H1 (cell line): ENCODE measurements at regions not wholly inside any gene's neighbourhood (a gene's known extent, or its start where the extent isn't known, plus 50 kb on each side); places are given as distances from the start of the nearest gene placed in this dataset.

Experiments
- CTCF ChIA-PET: fragments of 300-600 bp; sonication (Branson Sonifier 250); formaldehyde crosslinking; loops from one replicate; lab custom pipeline; 2021; ENCODE audit not compliant: partially characterized antibody; lab: Charles Lee
- POLR2A ChIA-PET: fragments of 300-600 bp; sonication (Branson Sonifier 250); formaldehyde crosslinking; loops from one replicate; lab custom pipeline; 2021; ENCODE audit warnings: inconsistent platforms; ENCODE audit not compliant: partially characterized antibody; lab: Charles Lee
- DNase-seq, 2 experiments: peaks; one replicate each; pipeline versions ENCODE4 v3.0.0 to v3.0.0-alpha.2; 2010 to 2022; ENCODE audit warnings: low spot score in 2 of 2, low read depth in 1 of 2, mixed read lengths in 1 of 2
- FAIRE-seq: peaks from 2 replicates; lab custom pipeline; 2011; peaks lifted over from hg19 to GRCh38; lab: Jason Lieb, UNC
- H2AFZ ChIP-seq: 2 replicates; pipeline ENCODE4 v1.8.1; 2012; ENCODE audit warnings: low read length, inconsistent platforms
- H2AK5ac ChIP-seq: 2 replicates; pipeline ENCODE4 v1.6.1; 2013; ENCODE audit warnings: low read depth, low read length
- H2BK120ac ChIP-seq: replicated peaks from 2 replicates; pipeline ENCODE3; 2013; ENCODE audit warnings: low read depth, low read length, inconsistent platforms
- H2BK12ac ChIP-seq: 2 replicates; pipeline ENCODE4 v1.6.1; 2013; ENCODE audit warnings: low read depth, low read length
- H2BK15ac ChIP-seq: 2 replicates; pipeline ENCODE4 v1.6.1; 2013; ENCODE audit warnings: low read length
- H2BK20ac ChIP-seq: 2 replicates; pipeline ENCODE4 v1.6.1; 2013; ENCODE audit warnings: low read length
- H2BK5ac ChIP-seq: 2 replicates; pipeline ENCODE4 v1.6.1; 2013; ENCODE audit warnings: low read depth, low read length
- H3K14ac ChIP-seq: 2 replicates; pipeline ENCODE4 v1.6.1; 2013; ENCODE audit warnings: inconsistent platforms; ENCODE audit not compliant: insufficient read length
- H3K18ac ChIP-seq: 2 replicates; pipeline ENCODE4 v1.6.1; 2013; ENCODE audit warnings: low read length; ENCODE audit errors: extremely low read depth
- H3K23ac ChIP-seq: 2 replicates; pipeline ENCODE4 v1.6.1; 2013; ENCODE audit warnings: inconsistent platforms; ENCODE audit not compliant: insufficient read length
- H3K23me2 ChIP-seq: 2 replicates; pipeline ENCODE4 v1.6.1; 2013; ENCODE audit warnings: low read depth, low read length
- H3K27ac ChIP-seq: 2 replicates; pipeline ENCODE4 v1.6.1; 2011; ENCODE audit warnings: low read depth, low read length, inconsistent platforms
- H3K27me3 ChIP-seq, 4 experiments: replicated peaks in 1 of 4; 1 replicate in 1 of 4; 2 replicates in 3 of 4; pipeline versions ENCODE4 v1.6.1 to v1.8.1; 2011 to 2013; ENCODE audit warnings: low read length in 3 of 4, mild to moderate bottlenecking in 3 of 4, inconsistent platforms in 2 of 4, mixed read lengths in 2 of 4, moderate library complexity in 1 of 4; ENCODE audit not compliant: control insufficient read depth in 3 of 4, insufficient read depth in 3 of 4; ENCODE audit errors: extremely low read depth in 1 of 4
- H3K36me3 ChIP-seq, 4 experiments: 2 replicates each; pipeline versions ENCODE4 v1.6.1 to v1.8.1; 2011 to 2013; ENCODE audit warnings: mild to moderate bottlenecking in 4 of 4, low read length in 3 of 4, moderate library complexity in 2 of 4, control low read depth in 1 of 4, inconsistent platforms in 1 of 4; ENCODE audit not compliant: insufficient read depth in 4 of 4, control insufficient read depth in 2 of 4
- H3K4ac ChIP-seq: replicated peaks from 2 replicates; pipeline ENCODE3; 2013; ENCODE audit warnings: low read length, low read depth, mixed read lengths, inconsistent platforms; ENCODE audit not compliant: insufficient read length
- H3K4me1 ChIP-seq, 4 experiments: replicated peaks in 1 of 4; 1 replicate in 1 of 4; 2 replicates in 3 of 4; pipeline versions ENCODE4 v1.6.1 to v1.8.1; 2011 to 2013; ENCODE audit warnings: low read length in 3 of 4, inconsistent platforms in 2 of 4, mixed read lengths in 1 of 4; ENCODE audit not compliant: insufficient read depth in 4 of 4, control insufficient read depth in 3 of 4
- H3K4me2 ChIP-seq, 2 experiments: 2 replicates each; pipeline versions ENCODE4 v1.6.1 to v1.8.1; 2011 to 2013; ENCODE audit warnings: low read depth in 2 of 2, low read length in 2 of 2, control low read depth in 1 of 2, inconsistent platforms in 1 of 2, mild to moderate bottlenecking in 1 of 2; ENCODE audit not compliant: insufficient read depth in 1 of 2
- H3K4me3 ChIP-seq, 4 experiments: fragments of 200-600, 300-600 bp in 1 of 4; sonication (generic), shearing (Covaris generic), sonication (Bioruptor Twin) in 1 of 4; 2 replicates each; pipeline versions ENCODE4 v1.5.1 to v1.8.1; 2011 to 2016; ENCODE audit warnings: low read length in 4 of 4, low read depth in 3 of 4, control low read depth in 2 of 4, inconsistent platforms in 2 of 4, mild to moderate bottlenecking in 2 of 4, mixed read lengths in 1 of 4, moderate library complexity in 1 of 4; ENCODE audit not compliant: insufficient read depth in 2 of 4; ENCODE audit errors: extremely low read depth in 1 of 4
- H3K56ac ChIP-seq: replicated peaks from 2 replicates; pipeline ENCODE3; 2013; ENCODE audit warnings: low read depth, mild to moderate bottlenecking, mixed read lengths, low read length, inconsistent platforms; ENCODE audit not compliant: insufficient read length
- H3K79me1 ChIP-seq: 2 replicates; pipeline ENCODE4 v1.6.1; 2013; ENCODE audit warnings: low read depth, low read length, control low read depth
- H3K79me2 ChIP-seq, 2 experiments: 2 replicates each; pipeline versions ENCODE4 v1.6.1 to v1.8.1; 2012 to 2013; ENCODE audit warnings: low read length in 2 of 2, mild to moderate bottlenecking in 2 of 2, inconsistent platforms in 1 of 2; ENCODE audit not compliant: insufficient read depth in 2 of 2, control insufficient read depth in 1 of 2
- H3K9ac ChIP-seq, 4 experiments: replicated peaks in 1 of 4; 1 replicate in 1 of 4; 2 replicates in 3 of 4; pipeline versions ENCODE4 v1.6.1 to v1.8.1; 2011 to 2013; ENCODE audit warnings: low read depth in 3 of 4, low read length in 3 of 4, control low read depth in 2 of 4, mild to moderate bottlenecking in 2 of 4, moderate library complexity in 2 of 4, inconsistent platforms in 1 of 4; ENCODE audit errors: extremely low read depth in 1 of 4
- H3K9me3 ChIP-seq, 2 experiments: 2 replicates each; pipeline versions ENCODE4 v1.6.1 to v1.8.1; 2012 to 2013; ENCODE audit warnings: mild to moderate bottlenecking in 2 of 2, moderate library complexity in 2 of 2, control low read depth in 1 of 2, inconsistent platforms in 1 of 2, low read depth in 1 of 2, low read length in 1 of 2, mixed read lengths in 1 of 2; ENCODE audit not compliant: insufficient read depth in 2 of 2
- H4K20me1 ChIP-seq, 2 experiments: replicated peaks in 1 of 2; 2 replicates each; pipeline versions ENCODE3 to v1.8.1; 2011 to 2013; ENCODE audit warnings: inconsistent platforms in 2 of 2, low read length in 2 of 2, mild to moderate bottlenecking in 1 of 2; ENCODE audit not compliant: insufficient read depth in 2 of 2, control insufficient read depth in 1 of 2
- H4K5ac ChIP-seq: 2 replicates; pipeline ENCODE4 v1.6.1; 2013; ENCODE audit warnings: low read length, low read depth, mixed read lengths, inconsistent platforms; ENCODE audit not compliant: insufficient read length
- H4K8ac ChIP-seq: 2 replicates; pipeline ENCODE4 v1.8.0; 2013; ENCODE audit warnings: mild to moderate bottlenecking, moderate library complexity, low read length, inconsistent platforms; ENCODE audit not compliant: insufficient read depth; ENCODE audit errors: extremely low read depth
- H4K91ac ChIP-seq: replicated peaks from 2 replicates; pipeline ENCODE3; 2013; ENCODE audit warnings: low read length, mixed read lengths, inconsistent platforms; ENCODE audit not compliant: insufficient read length
- BCL11A ChIP-seq, 2 experiments: IDR thresholded peaks; one replicate each; pipeline ENCODE4 v1.6.1; 2011; ENCODE audit warnings: low read depth in 2 of 2, low read length in 2 of 2, mild to moderate bottlenecking in 2 of 2
- CBX8 ChIP-seq: fragments of 300-800, 300-1000 bp; sonication (generic); IDR thresholded peaks from 2 replicates; pipeline ENCODE4 v1.7.1; 2016; ENCODE audit warnings: low read depth, low read length, borderline replicate concordance
- CEBPB ChIP-seq: IDR thresholded peaks from 2 replicates; pipeline ENCODE4 v1.6.1; 2012; ENCODE audit warnings: low read depth, low read length
- CHD2 ChIP-seq: IDR thresholded peaks from 2 replicates; pipeline ENCODE4 v1.6.1; 2012; ENCODE audit warnings: low read length, improper control_type of control experiment
- FOSL1 ChIP-seq: IDR thresholded peaks from 2 replicates; pipeline ENCODE4 v1.6.1; 2011; ENCODE audit warnings: mild to moderate bottlenecking, low read depth, low read length, moderate library complexity; ENCODE audit not compliant: insufficient read depth
- KDM1A ChIP-seq: fragments of 200-600, 300-600 bp; sonication (generic); IDR thresholded peaks from 2 replicates; pipeline ENCODE4 v1.7.1; 2016; ENCODE audit warnings: mild to moderate bottlenecking, low read length, borderline replicate concordance
- RBBP5 ChIP-seq: IDR thresholded peaks from 2 replicates; pipeline ENCODE4 v1.7.1; 2012; ENCODE audit warnings: low read depth, mild to moderate bottlenecking, inconsistent platforms, low read length, moderate library complexity, borderline replicate concordance
- RFX5 ChIP-seq: IDR thresholded peaks from 2 replicates; pipeline ENCODE4 v1.6.1; 2011; ENCODE audit warnings: low read depth, low read length, improper control_type of control experiment, borderline replicate concordance
- SIN3A ChIP-seq, 2 experiments: IDR thresholded peaks in 1 of 2; conservative IDR thresholded peaks in 1 of 2; 2 replicates each; pipeline ENCODE4 v1.6.1; 2011 to 2012; ENCODE audit warnings: low read length in 2 of 2, improper control_type of control experiment in 1 of 2, low read depth in 1 of 2, mild to moderate bottlenecking in 1 of 2
- TAF7 ChIP-seq: optimal IDR thresholded peaks from 2 replicates; pipeline ENCODE3; 2011; ENCODE audit warnings: low read depth, mild to moderate bottlenecking, inconsistent platforms, low read length, moderate library complexity, borderline replicate concordance
- TBP ChIP-seq: IDR thresholded peaks from 2 replicates; pipeline ENCODE4 v1.6.1; 2011; ENCODE audit warnings: low read depth, low read length, improper control_type of control experiment
- TEAD4 ChIP-seq: IDR thresholded peaks from 2 replicates; pipeline ENCODE4 v1.6.1; 2012; ENCODE audit warnings: low read depth, low read length, inconsistent platforms, mixed read lengths
- YY1 ChIP-seq: IDR thresholded peaks from 2 replicates; pipeline ENCODE4 v1.6.1; 2011; ENCODE audit warnings: low read depth, mild to moderate bottlenecking, low read length
- TF ChIP-seq, protein P1 (sequence below): IDR thresholded peaks from 2 replicates; pipeline ENCODE4 v1.6.1; 2012; ENCODE audit warnings: inconsistent platforms

GRCh38 chr5:60483050-60483449, 216.9 kb downstream of the DEPDC1B start:
- FAIRE-seq = no peak
- Histone ChIP-seq H3K79me1 (no peaks in the 10 kb centered on the region), H2AFZ (no peak overlapping the region)

More at GRCh38 chr5:60483050-60483449, 216.9 kb downstream of the DEPDC1B start:
- H3K23me2 ChIP-seq = no peaks in the 10 kb centered on the region
- H3K9me3 ChIP-seq = no peaks in the 10 kb centered on the region
- H4K5ac ChIP-seq = no peak overlapping the region
- H2BK20ac ChIP-seq = no peak overlapping the region
- no peak overlapping the region for H3K18ac ChIP-seq
- H3K79me2 ChIP-seq = no peaks in the 10 kb centered on the region
- no peak overlapping the region for H3K9ac ChIP-seq
- no peak overlapping the region for H2BK15ac ChIP-seq
- H3K23ac ChIP-seq = no peak overlapping the region
- CTCF ChIA-PET = interaction anchor here (0.6 kb wide), 1 partner anchor 220 kb away, joined by 3 read pairs; no protein-coding TSS in a partner anchor
- no peak overlapping the region for H3K4me2 ChIP-seq
- no peak overlapping the region for H4K91ac ChIP-seq
- no peak overlapping the region for H3K4ac ChIP-seq
- H4K8ac ChIP-seq = no peak overlapping the region
- no peak overlapping the region for H2BK12ac ChIP-seq
- H3K27me3 ChIP-seq = peaks cover 0 to 1% (median 0%) of the 10 kb centered on the region in 4 experiments; a peak in 1 of 7 replicates
- H2BK5ac ChIP-seq = no peak overlapping the region
- no peaks in the 10 kb centered on the region; a peak in 1 of 7 replicates for H3K4me1 ChIP-seq
- H2BK120ac ChIP-seq = no peak overlapping the region
- no peak for DNase-seq
- POLR2A ChIA-PET = no interaction called here
- no peaks in the 10 kb centered on the region for H4K20me1 ChIP-seq
- H2AK5ac ChIP-seq = no peak overlapping the region
- no peak for TF ChIP-seq YY1
- no peak for TF ChIP-seq BCL11A (IDR thresholded peaks at IDR 0.05; ENCODE audit: low read depth in 2 of 2, low read length in 2 of 2)
- TF ChIP-seq TBP = no peak
- no peak for TF ChIP-seq CEBPB
- no peak for TF ChIP-seq KDM1A
- no peak for TF ChIP-seq TEAD4
- TF ChIP-seq, protein P1, sequence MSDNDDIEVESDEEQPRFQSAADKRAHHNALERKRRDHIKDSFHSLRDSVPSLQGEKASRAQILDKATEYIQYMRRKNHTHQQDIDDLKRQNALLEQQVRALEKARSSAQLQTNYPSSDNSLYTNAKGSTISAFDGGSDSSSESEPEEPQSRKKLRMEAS = no peak
- no peak for TF ChIP-seq FOSL1
- TF ChIP-seq RFX5 = no peak
- TF ChIP-seq SIN3A (conservative IDR thresholded peaks at IDR 0.05 in 1 of 2, IDR thresholded peaks at IDR 0.05 in 1 of 2; ENCODE audit: low read depth in 1 of 2, low read length in 2 of 2) = no peak
- TF ChIP-seq RBBP5 = no peak
- TF ChIP-seq CHD2 = no peak
- TF ChIP-seq TAF7 = no peak
- no peak for TF ChIP-seq CBX8
- no peaks in the 10 kb centered on the region for H3K36me3 ChIP-seq
- H3K27ac ChIP-seq = no peak overlapping the region
- no peak overlapping the region for H3K4me3 ChIP-seq
- no peak overlapping the region for H3K14ac ChIP-seq
- no peak overlapping the region for H3K56ac ChIP-seq
